ENCODE measurements at regions not wholly inside any gene's neighbourhood (a gene's known extent, or its start where the extent isn't known, plus 50 kb on each side); places are given as distances from the start of the nearest gene placed in this dataset.

DNA sequence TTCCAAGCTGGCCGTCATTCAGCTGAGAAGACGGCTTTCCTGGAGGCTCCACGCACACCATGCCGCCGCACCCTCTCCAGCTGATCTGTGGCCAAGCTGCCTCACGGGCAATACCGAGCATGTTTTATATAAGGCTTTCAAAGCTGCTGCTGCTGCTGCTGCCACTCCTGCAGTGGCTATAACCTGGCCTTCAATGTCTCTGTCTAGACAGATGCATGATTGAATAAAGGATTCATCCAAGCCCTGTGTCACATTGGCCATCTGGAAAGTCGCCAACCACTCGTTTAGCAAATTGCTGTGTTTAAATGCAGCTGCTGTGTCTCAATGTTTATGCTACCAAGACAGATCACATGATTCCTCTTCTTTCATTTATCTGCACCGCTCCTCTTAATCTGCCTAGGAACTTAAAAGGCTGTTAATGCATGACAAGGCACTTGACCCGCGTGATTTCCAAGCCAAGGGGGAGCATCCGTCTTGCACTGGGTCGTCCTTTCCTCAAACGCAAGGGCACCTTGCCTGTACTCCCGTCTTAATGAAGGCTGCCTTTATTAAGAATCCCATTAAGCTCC, 114.3 kb downstream of the TEX26 start (continued):
- TF ChIP-seq HCFC1 (IDR thresholded peaks at IDR 0.05; ENCODE audit: low read length) (no peak), JUND (IDR thresholded peaks at IDR 0.05; ENCODE audit: low read depth, low read length) (no peak), PML (IDR thresholded peaks at IDR 0.05; ENCODE audit: low read length) (no peak), GABPA (IDR thresholded peaks at IDR 0.05; ENCODE audit: low read depth) (no peak)
- TF ChIP-seq, protein P1, sequence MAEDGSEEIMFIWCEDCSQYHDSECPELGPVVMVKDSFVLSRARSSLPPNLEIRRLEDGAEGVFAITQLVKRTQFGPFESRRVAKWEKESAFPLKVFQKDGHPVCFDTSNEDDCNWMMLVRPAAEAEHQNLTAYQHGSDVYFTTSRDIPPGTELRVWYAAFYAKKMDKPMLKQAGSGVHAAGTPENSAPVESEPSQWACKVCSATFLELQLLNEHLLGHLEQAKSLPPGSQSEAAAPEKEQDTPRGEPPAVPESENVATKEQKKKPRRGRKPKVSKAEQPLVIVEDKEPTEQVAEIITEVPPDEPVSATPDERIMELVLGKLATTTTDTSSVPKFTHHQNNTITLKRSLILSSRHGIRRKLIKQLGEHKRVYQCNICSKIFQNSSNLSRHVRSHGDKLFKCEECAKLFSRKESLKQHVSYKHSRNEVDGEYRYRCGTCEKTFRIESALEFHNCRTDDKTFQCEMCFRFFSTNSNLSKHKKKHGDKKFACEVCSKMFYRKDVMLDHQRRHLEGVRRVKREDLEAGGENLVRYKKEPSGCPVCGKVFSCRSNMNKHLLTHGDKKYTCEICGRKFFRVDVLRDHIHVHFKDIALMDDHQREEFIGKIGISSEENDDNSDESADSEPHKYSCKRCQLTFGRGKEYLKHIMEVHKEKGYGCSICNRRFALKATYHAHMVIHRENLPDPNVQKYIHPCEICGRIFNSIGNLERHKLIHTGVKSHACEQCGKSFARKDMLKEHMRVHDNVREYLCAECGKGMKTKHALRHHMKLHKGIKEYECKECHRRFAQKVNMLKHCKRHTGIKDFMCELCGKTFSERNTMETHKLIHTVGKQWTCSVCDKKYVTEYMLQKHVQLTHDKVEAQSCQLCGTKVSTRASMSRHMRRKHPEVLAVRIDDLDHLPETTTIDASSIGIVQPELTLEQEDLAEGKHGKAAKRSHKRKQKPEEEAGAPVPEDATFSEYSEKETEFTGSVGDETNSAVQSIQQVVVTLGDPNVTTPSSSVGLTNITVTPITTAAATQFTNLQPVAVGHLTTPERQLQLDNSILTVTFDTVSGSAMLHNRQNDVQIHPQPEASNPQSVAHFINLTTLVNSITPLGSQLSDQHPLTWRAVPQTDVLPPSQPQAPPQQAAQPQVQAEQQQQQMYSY (CRISPR knock-in tag; IDR thresholded peaks at IDR 0.05) = no peak
- TF ChIP-seq, protein P2, sequence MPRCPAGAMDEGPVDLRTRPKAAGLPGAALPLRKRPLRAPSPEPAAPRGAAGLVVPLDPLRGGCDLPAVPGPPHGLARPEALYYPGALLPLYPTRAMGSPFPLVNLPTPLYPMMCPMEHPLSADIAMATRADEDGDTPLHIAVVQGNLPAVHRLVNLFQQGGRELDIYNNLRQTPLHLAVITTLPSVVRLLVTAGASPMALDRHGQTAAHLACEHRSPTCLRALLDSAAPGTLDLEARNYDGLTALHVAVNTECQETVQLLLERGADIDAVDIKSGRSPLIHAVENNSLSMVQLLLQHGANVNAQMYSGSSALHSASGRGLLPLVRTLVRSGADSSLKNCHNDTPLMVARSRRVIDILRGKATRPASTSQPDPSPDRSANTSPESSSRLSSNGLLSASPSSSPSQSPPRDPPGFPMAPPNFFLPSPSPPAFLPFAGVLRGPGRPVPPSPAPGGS (IDR thresholded peaks at IDR 0.05; ENCODE audit: borderline replicate concordance, insufficient read depth, low read depth, low read length, poor library complexity, severe bottlenecking) = no peak

All from GM12878 (cell line).